ENCODE measurements at regions not wholly inside any gene's neighbourhood (a gene's known extent, or its start where the extent isn't known, plus 50 kb on each side); places are given as distances from the start of the nearest gene placed in this dataset.
"Not testable (repeated sequence)": the region's sequence is repeated elsewhere in the genome, so short reads cannot be mapped to it uniquely, and the experiment has no call there.

DNA sequence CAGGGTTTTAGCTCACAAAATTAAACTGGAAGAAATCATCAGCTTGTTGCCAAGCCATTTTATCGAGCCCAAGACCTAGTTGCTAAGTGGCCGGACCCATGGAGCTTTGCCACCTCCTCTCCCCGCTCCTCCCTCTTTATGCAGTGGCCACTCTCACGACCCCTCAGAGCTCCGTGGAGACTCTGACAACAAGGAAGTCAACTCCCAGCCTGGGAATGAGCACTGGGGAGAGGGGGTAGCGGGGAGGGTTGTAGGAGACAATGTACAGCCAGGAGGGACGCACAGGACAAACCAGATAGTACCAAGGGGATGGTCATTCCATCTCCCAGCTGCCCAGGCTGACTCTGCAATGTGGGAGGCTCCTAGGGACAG is 250.9 kb downstream of the SIPA1L2 start:
- no peak for DNase-seq

- DNase-seq: no peak
Observed at GRCh38 chr1:232378266-232379062, 251.5 kb downstream of the SIPA1L2 start.

GRCh38 chr1:232377494-232377770 is 252.5 kb downstream of the SIPA1L2 start:
- peak; percentile 56 to 67 (median 60) for DNase-seq

- DNase-seq: no peak
Observed at GRCh38 chr1:232376632-232377493, 253.1 kb downstream of the SIPA1L2 start.

- DNase-seq: no peak
Observed at GRCh38 chr1:232372841-232373440, 257.0 kb downstream of the SIPA1L2 start.

- DNase-seq: no peak
Observed at GRCh38 chr1:232372431-232372830, 257.5 kb downstream of the SIPA1L2 start.

DNA sequence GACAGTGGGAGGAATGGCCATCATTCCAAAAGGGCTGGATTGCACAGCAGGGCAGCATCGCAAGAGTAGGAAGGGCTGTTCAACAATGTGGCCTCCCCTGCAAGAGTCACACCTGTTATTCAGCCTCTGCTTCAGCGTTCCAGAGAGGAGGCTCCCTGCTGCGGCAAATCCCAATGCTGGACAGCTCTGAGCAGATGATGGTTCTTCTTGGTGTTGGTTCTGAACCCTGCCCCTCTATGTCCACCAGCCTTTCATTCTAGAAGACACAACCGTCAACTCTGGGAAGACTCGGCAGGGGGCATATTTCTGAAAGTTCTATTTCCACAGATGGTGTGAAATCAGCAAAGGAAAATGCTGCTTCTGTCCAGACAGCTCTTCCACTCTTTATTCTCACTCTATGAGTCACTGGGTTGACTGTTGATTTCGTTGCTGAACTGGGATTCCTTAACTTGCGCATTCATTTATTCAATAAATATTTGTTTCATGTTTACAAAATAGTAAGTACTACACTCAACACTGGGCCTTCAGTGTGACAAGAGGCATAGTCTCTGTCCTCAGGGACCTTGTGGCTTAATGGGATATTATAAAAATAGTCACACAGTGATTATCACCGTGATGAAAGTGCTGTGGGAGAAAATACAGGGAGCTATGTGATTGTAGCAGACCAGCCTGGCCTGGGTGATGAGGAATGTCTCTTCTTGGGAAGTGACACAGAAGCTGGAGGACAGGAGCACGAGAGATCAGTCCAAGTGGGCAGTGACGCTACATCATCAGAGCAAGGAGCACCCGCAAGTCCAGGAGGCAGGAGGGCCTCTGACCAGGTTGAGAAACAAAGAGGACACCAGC is 260.3 kb downstream of the SIPA1L2 start:
- no peak for DNase-seq

- no peak for DNase-seq
Observed at GRCh38 chr1:232368821-232369321, 261.1 kb downstream of the SIPA1L2 start.

- DNase-seq: no peak
Observed at GRCh38 chr1:232367293-232367692, 262.6 kb downstream of the SIPA1L2 start.

- DNase-seq: no peak
Observed at GRCh38 chr1:232364654-232365382, 265.1 kb downstream of the SIPA1L2 start.

- DNase-seq: no peak
Observed at GRCh38 chr1:232363008-232363407, 266.9 kb downstream of the SIPA1L2 start.

GRCh38 chr1:232357416-232357815 is 272.5 kb downstream of the SIPA1L2 start:
- no peak for DNase-seq

- DNase-seq: no peak
Observed at GRCh38 chr1:232355162-232356006, 274.5 kb downstream of the SIPA1L2 start.

GRCh38 chr1:232353001-232353400 is 276.9 kb downstream of the SIPA1L2 start:
- no peak for DNase-seq

DNA sequence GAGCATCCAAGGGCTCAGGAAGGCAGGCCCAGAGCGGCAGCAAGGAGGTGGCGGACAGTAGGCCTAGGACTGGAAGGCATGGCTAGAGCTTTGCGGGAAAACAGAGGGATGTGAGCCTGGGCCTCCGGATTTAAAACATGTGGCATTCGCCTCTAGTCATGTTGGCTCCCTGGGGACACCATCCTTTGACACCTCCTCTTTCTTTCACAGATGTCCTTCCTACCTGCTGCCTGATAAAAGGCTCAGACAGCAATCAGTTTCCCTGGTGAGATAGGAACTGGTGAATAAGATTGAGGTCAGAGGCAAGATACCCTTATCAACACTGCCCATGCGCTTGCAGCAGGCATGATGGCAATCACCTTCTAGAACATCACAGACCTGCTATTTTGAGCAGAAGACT is 277.6 kb downstream of the SIPA1L2 start:
- no peak for DNase-seq

DNA sequence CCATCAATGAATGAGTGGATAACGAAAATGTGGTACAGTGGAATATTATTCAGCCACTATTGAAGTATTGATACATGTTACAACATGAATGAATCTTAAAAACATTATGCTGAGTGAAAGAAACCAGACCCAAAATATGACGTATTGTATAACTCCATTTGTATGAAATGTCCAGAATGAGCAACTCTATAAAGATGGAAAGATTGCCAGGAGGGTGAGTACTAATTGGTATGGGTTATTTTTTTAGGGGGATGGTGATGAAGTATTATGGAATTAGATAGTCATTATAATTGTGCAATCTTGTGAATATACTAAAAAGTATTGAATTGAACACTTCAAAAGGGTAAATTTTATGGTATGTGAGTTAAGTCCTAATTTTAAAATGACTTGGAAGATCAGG is 278.6 kb downstream of the SIPA1L2 start:
- DNase-seq: no peak

- no peak for DNase-seq
Observed at GRCh38 chr1:232346844-232347243, 283.1 kb downstream of the SIPA1L2 start.

- no peak for DNase-seq
Observed at GRCh38 chr1:232344791-232345399, 285.0 kb downstream of the SIPA1L2 start.

DNA sequence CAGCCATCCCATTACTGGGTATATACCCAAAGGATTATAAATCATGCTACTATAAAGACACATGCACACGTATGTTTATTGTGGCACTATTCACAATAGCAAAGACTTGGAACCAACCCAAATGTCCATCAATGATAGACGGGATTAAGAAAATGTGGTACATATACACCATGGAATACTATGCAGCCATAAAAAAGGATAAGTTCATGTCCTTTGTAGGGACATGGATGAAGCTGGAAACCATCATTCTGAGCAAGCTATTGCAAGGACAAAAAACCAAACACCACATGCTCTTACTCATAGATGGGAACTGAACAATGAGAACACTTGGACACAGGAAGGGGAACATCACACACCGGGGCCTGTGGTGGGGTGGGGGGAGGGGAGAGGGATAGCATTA is 285.7 kb downstream of the SIPA1L2 start:
- DNase-seq: not testable (repeated sequence)

GRCh38 chr1:232340446-232340845 is 289.5 kb downstream of the SIPA1L2 start:
- no peak for DNase-seq

DNA sequence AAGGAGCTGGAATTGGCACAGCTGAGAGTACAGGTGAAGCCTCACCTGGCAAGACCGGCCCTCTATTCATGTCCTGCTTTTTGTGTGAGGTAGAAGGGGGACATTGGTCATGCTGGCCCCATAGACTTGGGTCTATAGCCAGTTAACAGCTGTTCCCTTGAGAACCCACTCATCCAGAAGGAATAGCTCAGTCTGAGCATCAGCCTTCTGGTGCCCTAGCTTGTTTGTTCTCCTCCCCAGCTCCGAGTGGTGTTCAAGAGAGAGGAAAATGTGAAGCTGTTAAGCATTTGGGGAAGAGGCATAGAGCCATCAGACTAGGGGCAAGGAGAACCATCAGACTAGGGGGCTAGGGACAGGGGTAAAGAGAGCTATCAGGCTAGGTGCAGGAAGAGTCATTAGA is 290.9 kb downstream of the SIPA1L2 start:
- no peak for DNase-seq

Measured in suppressor macrophage treated with lipopolysaccharide for 1 hour (primary cell).